ENCODE measurements at regions not wholly inside any gene's neighbourhood (a gene's known extent, or its start where the extent isn't known, plus 50 kb on each side); places are given as distances from the start of the nearest gene placed in this dataset.

- TF ChIP-seq CTCF (IDR thresholded peaks at IDR 0.05; ENCODE audit: low read length), result no peak
- no peak for TF ChIP-seq EZH2 (IDR thresholded peaks at IDR 0.05; ENCODE audit: borderline replicate concordance, low read length)
Measured at GRCh38 chr2:136651456-136652010, 113.8 kb upstream of the THSD7B start.
